Lung (tissue), 11 donors: ENCODE measurements at regions not wholly inside any gene's neighbourhood (a gene's known extent, or its start where the extent isn't known, plus 50 kb on each side); places are given as distances from the start of the nearest gene placed in this dataset.

Source experiments
- ATAC-seq: fragments of 200-7000 bp; cut with Tn5 transposase; one replicate; pipeline ENCODE4 v1.9.1; 2020; ENCODE audit warnings: moderate number of reproducible peaks; ENCODE audit not compliant: insufficient read depth, low FRiP score
- DNase-seq, 3 donors: peaks; one replicate each; pipeline ENCODE4 v3.0.0-alpha.2; 2013 to 2017
- H3K27ac ChIP-seq, 2 donors: one replicate each; pipeline ENCODE4 v1.5.1; 2013; ENCODE audit warnings: mild to moderate bottlenecking in 2 of 2, moderate library complexity in 2 of 2, control low read depth in 1 of 2, inconsistent platforms in 1 of 2, low read depth in 1 of 2, low read length in 1 of 2
- H3K27me3 ChIP-seq, 3 donors: one replicate each; pipeline ENCODE4 v1.5.1; 2013; ENCODE audit warnings: low read length in 2 of 3; ENCODE audit not compliant: control insufficient read depth in 3 of 3, insufficient read depth in 3 of 3
- H3K36me3 ChIP-seq, 4 donors: one replicate each; pipeline ENCODE4 v1.5.1; 2013; ENCODE audit warnings: low read length in 4 of 4, mild to moderate bottlenecking in 1 of 4, moderate library complexity in 1 of 4; ENCODE audit not compliant: control insufficient read depth in 4 of 4, insufficient read depth in 4 of 4
- H3K4me1 ChIP-seq, 5 donors: one replicate each; pipeline ENCODE4 v1.5.1; 2013; ENCODE audit warnings: low read length in 5 of 5, mild to moderate bottlenecking in 2 of 5, moderate library complexity in 1 of 5; ENCODE audit not compliant: control insufficient read depth in 5 of 5, insufficient read depth in 5 of 5
- H3K4me3 ChIP-seq: one replicate; pipeline ENCODE4 v1.5.1; 2013; ENCODE audit warnings: mild to moderate bottlenecking, control low read depth, moderate library complexity
- H3K9ac ChIP-seq, 2 donors: one replicate each; pipeline ENCODE4 v1.5.1; 2013; ENCODE audit warnings: low read length in 2 of 2, control low read depth in 1 of 2; ENCODE audit not compliant: insufficient read depth in 1 of 2
- H3K9me3 ChIP-seq, 4 donors: one replicate each; pipeline ENCODE4 v1.5.1; 2013; ENCODE audit warnings: low read length in 3 of 4, mild to moderate bottlenecking in 1 of 4, moderate library complexity in 1 of 4; ENCODE audit not compliant: control insufficient read depth in 4 of 4, insufficient read depth in 3 of 4
- WGBS, 2 donors: extraction: QIAGEN DNeasy Blood & Tissue Kit; methylation state at CpG; one replicate each; pipeline ENCODE4 v1.1.7; 2013; 5-methylcytosine and 5-hydroxymethylcytosine counted together
- TF ChIP-seq, protein P1 (sequence below): IDR thresholded peaks from 2 replicates; pipeline ENCODE4 v1.5.1; 2012; ENCODE audit warnings: mild to moderate bottlenecking; ENCODE audit errors: control extremely low read depth, extremely low read depth
- donor health status: control.
- donor health status: control.
- donor health status: Bipolar disorder and iron deficiency.
- donor health status: healthy.
- donor health status: DM: yes; HTN: yes; CAD: no.

DNA sequence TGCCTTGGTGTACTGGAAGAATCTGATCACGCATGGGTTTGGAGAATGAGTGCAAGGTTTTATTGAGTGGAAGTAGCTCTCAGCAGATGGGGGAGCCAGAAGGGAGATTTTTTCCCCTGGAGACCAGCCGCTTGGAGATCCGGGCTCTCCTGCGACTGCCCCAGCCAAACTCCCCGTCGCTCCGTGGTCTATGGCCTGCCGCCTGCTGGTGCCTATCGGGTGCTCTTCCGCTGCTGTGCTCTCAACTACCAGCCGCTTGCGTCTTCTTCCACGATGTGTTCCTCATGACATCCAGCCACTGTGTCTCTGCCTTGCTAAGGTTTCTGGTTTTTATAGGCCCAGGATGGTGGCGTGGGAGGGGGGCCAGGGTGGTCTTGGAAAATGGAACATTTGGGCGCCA, 145.6 kb upstream of the UBASH3B start:
- H3K4me1 ChIP-seq, result peaks cover 0 to 4% (median 0%) of the 10 kb centered on the region in 5 donors
- no peaks in the 10 kb centered on the region for H3K27me3 ChIP-seq
- no peak overlapping the region for H3K4me3 ChIP-seq
- DNase-seq, result no peak
- TF ChIP-seq, protein P1, sequence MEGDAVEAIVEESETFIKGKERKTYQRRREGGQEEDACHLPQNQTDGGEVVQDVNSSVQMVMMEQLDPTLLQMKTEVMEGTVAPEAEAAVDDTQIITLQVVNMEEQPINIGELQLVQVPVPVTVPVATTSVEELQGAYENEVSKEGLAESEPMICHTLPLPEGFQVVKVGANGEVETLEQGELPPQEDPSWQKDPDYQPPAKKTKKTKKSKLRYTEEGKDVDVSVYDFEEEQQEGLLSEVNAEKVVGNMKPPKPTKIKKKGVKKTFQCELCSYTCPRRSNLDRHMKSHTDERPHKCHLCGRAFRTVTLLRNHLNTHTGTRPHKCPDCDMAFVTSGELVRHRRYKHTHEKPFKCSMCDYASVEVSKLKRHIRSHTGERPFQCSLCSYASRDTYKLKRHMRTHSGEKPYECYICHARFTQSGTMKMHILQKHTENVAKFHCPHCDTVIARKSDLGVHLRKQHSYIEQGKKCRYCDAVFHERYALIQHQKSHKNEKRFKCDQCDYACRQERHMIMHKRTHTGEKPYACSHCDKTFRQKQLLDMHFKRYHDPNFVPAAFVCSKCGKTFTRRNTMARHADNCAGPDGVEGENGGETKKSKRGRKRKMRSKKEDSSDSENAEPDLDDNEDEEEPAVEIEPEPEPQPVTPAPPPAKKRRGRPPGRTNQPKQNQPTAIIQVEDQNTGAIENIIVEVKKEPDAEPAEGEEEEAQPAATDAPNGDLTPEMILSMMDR, result no peak
- no peaks in the 10 kb centered on the region for H3K9me3 ChIP-seq
- H3K9ac ChIP-seq, result no peak overlapping the region
- H3K36me3 ChIP-seq, result no peaks in the 10 kb centered on the region
- 94 to 97% methylated on average over 15 of the region's 15 CpGs for WGBS, 2 donors
- no peak for ATAC-seq
- no peak overlapping the region for H3K27ac ChIP-seq

DNA sequence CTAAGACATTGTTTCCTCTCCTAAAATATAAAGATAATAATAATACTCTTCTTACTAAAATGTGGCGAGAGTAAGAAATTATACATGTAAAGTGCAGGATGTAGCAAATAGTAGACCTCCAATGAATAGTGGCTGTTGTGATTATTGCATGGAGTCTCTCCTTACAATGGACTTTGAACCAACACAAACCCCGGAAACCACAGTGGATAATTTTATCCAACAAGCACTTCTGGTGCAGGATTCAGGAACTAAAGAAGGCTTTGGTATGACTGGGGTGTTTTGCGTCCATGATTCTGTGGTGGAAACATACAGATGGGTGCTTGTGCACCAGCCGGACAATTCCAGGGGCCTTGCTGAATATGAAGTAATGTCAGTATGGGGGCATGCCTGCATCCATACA, 146.4 kb upstream of the UBASH3B start:
- Histone ChIP-seq H3K4me3 (no peak overlapping the region), H3K4me1 (peaks cover 0 to 4% (median 0%) of the 10 kb centered on the region in 5 donors), H3K27me3 (no peaks in the 10 kb centered on the region), H3K9ac (no peak overlapping the region), H3K36me3 (no peaks in the 10 kb centered on the region), H3K9me3 (no peaks in the 10 kb centered on the region), H3K27ac (no peak overlapping the region)
- DNase-seq, result no peak
- ATAC-seq, result no peak
- WGBS, 2 donors, result 83 to 84% methylated on average over 4 of the region's 4 CpGs
- TF ChIP-seq, protein P1, result no peak

DNA sequence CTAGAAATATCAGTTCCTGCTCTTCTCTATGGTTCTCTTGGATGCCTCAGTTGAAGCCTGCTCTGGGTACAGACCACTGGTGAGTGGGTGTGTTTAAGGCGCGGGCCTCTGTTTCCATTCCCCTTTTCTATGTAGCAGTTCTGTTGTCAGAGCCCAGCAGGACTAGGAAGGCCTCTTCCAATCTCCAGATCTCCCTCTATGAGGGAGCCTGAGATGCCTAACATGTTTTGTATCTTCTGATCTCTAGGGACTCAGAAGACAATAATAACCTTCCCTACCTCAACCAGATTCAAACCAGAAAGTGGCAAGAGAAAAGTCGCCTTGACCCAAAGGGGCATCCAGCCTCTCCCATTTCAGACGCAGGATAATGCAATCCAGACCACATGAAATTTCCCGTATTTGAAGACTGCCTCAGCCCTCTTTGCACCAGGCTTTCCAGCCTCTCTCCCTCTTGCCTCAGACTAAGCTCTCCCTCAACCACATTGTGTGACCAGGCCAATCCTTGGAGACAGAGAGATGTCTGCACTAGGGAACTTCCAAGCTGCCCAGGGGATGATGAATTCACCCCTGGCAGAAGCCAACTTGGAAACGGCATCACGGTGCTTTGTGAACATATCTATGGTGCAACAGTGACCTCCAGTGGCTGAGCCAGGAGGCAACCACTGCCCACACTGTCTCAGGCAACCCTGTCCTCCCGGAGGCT, 150.1 kb upstream of the UBASH3B start:
- Histone ChIP-seq H3K27me3 (no peaks in the 10 kb centered on the region), H3K4me3 (no peak overlapping the region), H3K9ac (no peak overlapping the region), H3K4me1 (peaks cover 0 to 4% (median 0%) of the 10 kb centered on the region in 5 donors), H3K9me3 (no peaks in the 10 kb centered on the region), H3K36me3 (no peaks in the 10 kb centered on the region), H3K27ac (no peak overlapping the region)
- 44% methylated on average over 8 of the region's 8 CpGs for WGBS, 2 donors
- TF ChIP-seq, protein P1, result peak; percentile 83
- ATAC-seq, result peak; percentile 85
- DNase-seq, result peak; percentile 86 to 91 (median 88)

DNA sequence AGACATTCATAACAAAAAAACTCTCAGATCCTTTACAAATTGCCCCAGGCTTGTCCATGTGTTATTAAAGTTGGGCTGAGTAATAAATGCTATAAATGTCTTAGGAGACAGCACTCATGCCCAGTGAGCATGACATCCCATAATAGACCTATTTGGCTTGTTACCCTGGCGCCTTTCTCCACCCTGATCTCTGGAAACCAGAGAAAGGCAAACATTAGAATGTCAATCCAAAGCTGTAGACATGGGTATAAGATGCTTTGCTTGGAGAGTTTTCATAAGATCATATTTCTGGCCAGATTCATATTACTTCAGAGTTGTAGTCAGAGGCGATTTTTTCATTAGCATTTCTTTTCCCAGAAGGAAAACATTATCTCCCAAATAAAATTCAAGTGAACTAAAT, 161.3 kb upstream of the UBASH3B start:
- Histone ChIP-seq H3K9ac (no peak overlapping the region), H3K36me3 (no peaks in the 10 kb centered on the region), H3K27me3 (no peaks in the 10 kb centered on the region), H3K9me3 (no peaks in the 10 kb centered on the region), H3K27ac (no peak overlapping the region), H3K4me3 (no peak overlapping the region), H3K4me1 (peaks cover 0 to 4% (median 0%) of the 10 kb centered on the region in 5 donors)
- TF ChIP-seq, protein P1, result no peak
- WGBS, 2 donors, result 79 to 86% methylated on average over 2 of the region's 2 CpGs
- DNase-seq, result no peak
- no peak for ATAC-seq
